ENCODE measurements at regions not wholly inside any gene's neighbourhood (a gene's known extent, or its start where the extent isn't known, plus 50 kb on each side); places are given as distances from the start of the nearest gene placed in this dataset.

DNA sequence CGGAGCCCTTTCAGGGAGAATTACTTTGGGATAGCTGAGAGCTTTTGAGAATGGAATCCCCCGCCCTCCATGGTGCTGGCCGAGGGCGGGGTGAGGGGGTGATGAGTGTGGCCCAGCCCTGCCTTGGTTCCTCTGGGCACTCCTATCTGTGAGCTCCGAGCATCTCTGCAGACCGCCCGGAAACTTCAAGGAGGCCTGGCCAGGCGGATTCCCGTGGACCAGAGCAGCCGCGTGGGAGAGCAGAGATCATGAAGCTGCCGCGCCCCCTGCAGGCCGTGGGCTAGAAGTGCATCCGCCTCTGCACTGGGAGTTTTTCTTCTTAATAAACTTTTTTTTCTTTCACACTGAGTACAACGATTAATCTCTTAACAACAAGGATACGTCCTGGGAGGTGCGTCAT lies 392.9 kb upstream of the EEF2KMT start (continued):
- no peak for TF ChIP-seq ZNF26 (tag by site-specific recombination; IDR thresholded peaks at IDR 0.05)
- no peak for TF ChIP-seq ZNF18 (tag by site-specific recombination; IDR thresholded peaks at IDR 0.05)
- TF ChIP-seq ZNF654 (tag by site-specific recombination; IDR thresholded peaks at IDR 0.05; ENCODE audit: low read depth): peak; percentile 68
- no peak for TF ChIP-seq ZSCAN23 (tag by site-specific recombination; IDR thresholded peaks at IDR 0.05)
- TF ChIP-seq HIC1 (tag by site-specific recombination; IDR thresholded peaks at IDR 0.05): no peak
- TF ChIP-seq, protein P1, sequence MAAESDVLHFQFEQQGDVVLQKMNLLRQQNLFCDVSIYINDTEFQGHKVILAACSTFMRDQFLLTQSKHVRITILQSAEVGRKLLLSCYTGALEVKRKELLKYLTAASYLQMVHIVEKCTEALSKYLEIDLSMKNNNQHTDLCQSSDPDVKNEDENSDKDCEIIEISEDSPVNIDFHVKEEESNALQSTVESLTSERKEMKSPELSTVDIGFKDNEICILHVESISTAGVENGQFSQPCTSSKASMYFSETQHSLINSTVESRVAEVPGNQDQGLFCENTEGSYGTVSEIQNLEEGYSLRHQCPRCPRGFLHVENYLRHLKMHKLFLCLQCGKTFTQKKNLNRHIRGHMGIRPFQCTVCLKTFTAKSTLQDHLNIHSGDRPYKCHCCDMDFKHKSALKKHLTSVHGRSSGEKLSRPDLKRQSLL (tag by site-specific recombination; IDR thresholded peaks at IDR 0.05): no peak
- TF ChIP-seq ZNF596 (tag by site-specific recombination; IDR thresholded peaks at IDR 0.05): no peak
- TF ChIP-seq ZNF248 (tag by site-specific recombination; IDR thresholded peaks at IDR 0.05): no peak
- no peak for TF ChIP-seq ZNF514 (tag by site-specific recombination; IDR thresholded peaks at IDR 0.05)
- no peak for TF ChIP-seq ZNF544 (tag by site-specific recombination; IDR thresholded peaks at IDR 0.05)
- TF ChIP-seq, protein P2, sequence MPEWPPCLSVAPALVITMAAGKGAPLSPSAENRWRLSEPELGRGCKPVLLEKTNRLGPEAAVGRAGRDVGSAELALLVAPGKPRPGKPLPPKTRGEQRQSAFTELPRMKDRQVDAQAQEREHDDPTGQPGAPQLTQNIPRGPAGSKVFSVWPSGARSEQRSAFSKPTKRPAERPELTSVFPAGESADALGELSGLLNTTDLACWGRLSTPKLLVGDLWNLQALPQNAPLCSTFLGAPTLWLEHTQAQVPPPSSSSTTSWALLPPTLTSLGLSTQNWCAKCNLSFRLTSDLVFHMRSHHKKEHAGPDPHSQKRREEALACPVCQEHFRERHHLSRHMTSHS (tag by site-specific recombination; IDR thresholded peaks at IDR 0.05): no peak
- no peak for TF ChIP-seq ZNF549 (tag by site-specific recombination; IDR thresholded peaks at IDR 0.05)
- TF ChIP-seq ZNF16 (tag by site-specific recombination; IDR thresholded peaks at IDR 0.05; ENCODE audit: low read depth): no peak
- no peak for TF ChIP-seq ZNF558 (tag by site-specific recombination; IDR thresholded peaks at IDR 0.05)
- TF ChIP-seq GFI1B (tag by site-specific recombination; IDR thresholded peaks at IDR 0.05): no peak
- TF ChIP-seq ZNF621 (tag by site-specific recombination; IDR thresholded peaks at IDR 0.05): no peak
- TF ChIP-seq, protein P3, sequence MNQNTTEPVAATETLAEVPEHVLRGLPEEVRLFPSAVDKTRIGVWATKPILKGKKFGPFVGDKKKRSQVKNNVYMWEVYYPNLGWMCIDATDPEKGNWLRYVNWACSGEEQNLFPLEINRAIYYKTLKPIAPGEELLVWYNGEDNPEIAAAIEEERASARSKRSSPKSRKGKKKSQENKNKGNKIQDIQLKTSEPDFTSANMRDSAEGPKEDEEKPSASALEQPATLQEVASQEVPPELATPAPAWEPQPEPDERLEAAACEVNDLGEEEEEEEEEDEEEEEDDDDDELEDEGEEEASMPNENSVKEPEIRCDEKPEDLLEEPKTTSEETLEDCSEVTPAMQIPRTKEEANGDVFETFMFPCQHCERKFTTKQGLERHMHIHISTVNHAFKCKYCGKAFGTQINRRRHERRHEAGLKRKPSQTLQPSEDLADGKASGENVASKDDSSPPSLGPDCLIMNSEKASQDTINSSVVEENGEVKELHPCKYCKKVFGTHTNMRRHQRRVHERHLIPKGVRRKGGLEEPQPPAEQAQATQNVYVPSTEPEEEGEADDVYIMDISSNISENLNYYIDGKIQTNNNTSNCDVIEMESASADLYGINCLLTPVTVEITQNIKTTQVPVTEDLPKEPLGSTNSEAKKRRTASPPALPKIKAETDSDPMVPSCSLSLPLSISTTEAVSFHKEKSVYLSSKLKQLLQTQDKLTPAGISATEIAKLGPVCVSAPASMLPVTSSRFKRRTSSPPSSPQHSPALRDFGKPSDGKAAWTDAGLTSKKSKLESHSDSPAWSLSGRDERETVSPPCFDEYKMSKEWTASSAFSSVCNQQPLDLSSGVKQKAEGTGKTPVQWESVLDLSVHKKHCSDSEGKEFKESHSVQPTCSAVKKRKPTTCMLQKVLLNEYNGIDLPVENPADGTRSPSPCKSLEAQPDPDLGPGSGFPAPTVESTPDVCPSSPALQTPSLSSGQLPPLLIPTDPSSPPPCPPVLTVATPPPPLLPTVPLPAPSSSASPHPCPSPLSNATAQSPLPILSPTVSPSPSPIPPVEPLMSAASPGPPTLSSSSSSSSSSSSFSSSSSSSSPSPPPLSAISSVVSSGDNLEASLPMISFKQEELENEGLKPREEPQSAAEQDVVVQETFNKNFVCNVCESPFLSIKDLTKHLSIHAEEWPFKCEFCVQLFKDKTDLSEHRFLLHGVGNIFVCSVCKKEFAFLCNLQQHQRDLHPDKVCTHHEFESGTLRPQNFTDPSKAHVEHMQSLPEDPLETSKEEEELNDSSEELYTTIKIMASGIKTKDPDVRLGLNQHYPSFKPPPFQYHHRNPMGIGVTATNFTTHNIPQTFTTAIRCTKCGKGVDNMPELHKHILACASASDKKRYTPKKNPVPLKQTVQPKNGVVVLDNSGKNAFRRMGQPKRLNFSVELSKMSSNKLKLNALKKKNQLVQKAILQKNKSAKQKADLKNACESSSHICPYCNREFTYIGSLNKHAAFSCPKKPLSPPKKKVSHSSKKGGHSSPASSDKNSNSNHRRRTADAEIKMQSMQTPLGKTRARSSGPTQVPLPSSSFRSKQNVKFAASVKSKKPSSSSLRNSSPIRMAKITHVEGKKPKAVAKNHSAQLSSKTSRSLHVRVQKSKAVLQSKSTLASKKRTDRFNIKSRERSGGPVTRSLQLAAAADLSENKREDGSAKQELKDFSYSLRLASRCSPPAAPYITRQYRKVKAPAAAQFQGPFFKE (tag by site-specific recombination; IDR thresholded peaks at IDR 0.05; ENCODE audit: borderline replicate concordance): no peak
- TF ChIP-seq FEZF1 (tag by site-specific recombination; IDR thresholded peaks at IDR 0.05): no peak
- TF ChIP-seq KLF16 (tag by site-specific recombination; IDR thresholded peaks at IDR 0.05): no peak
- no peak for TF ChIP-seq ZEB2 (tag by site-specific recombination; IDR thresholded peaks at IDR 0.05)
- no peak for TF ChIP-seq ZNF133 (tag by site-specific recombination; IDR thresholded peaks at IDR 0.05)
- no peak for TF ChIP-seq ELK4 (IDR thresholded peaks at IDR 0.05; ENCODE audit: borderline replicate concordance, low read depth, low read length)
- TF ChIP-seq ZNF404 (tag by site-specific recombination; IDR thresholded peaks at IDR 0.05): no peak
- TF ChIP-seq ZFHX2 (tag by site-specific recombination; conservative IDR thresholded peaks at IDR 0.05): peak; percentile 65
- no peak for TF ChIP-seq WT1 (tag by site-specific recombination; IDR thresholded peaks at IDR 0.05)
- no peak for TF ChIP-seq ZNF423 (tag by site-specific recombination; IDR thresholded peaks at IDR 0.05)
- TF ChIP-seq KLF1 (tag by site-specific recombination; IDR thresholded peaks at IDR 0.05): no peak
- TF ChIP-seq EGR2 (tag by site-specific recombination; IDR thresholded peaks at IDR 0.05; ENCODE audit: low read depth): 0 out of 2 replicates have a peak, but pooled peaks have one; percentile 29

Data from HEK293 (cell line).